GM12878 (cell line): ENCODE measurements at regions not wholly inside any gene's neighbourhood (a gene's known extent, or its start where the extent isn't known, plus 50 kb on each side); places are given as distances from the start of the nearest gene placed in this dataset.

ENCODE experiments used
- ATAC-seq: fragments of 200-7000 bp; cut with Tn5 transposase; 3 replicates; pipeline ENCODE4 v1.9.1; 2020; ENCODE audit warnings: mild to moderate bottlenecking, moderate library complexity
- BruUV-seq: library from RNA; stranded (reverse); fragments of 400-500 nt; replicated peaks from 2 replicates; lab custom pipeline; 2021; lab: Mats Ljungman, UMichigan
- CTCF ChIA-PET: fragments of 300-600 bp; sonication (Branson Sonifier 250); formaldehyde crosslinking; extraction: SDS; loops from one replicate; lab custom pipeline; 2021; ENCODE audit warnings: inconsistent platforms; lab: Yijun Ruan, JAX
- POLR2A ChIA-PET: fragments of 350-600 bp; formaldehyde crosslinking; extraction: SDS; loops from one replicate; lab custom pipeline; 2021; ENCODE audit warnings: inconsistent platforms; lab: Charles Lee
- RAD21 ChIA-PET: fragments of 300-600 bp; sonication (Branson Sonifier 250); formaldehyde crosslinking; loops from one replicate; lab custom pipeline; 2023; ENCODE audit warnings: antibody characterized with exemption; ENCODE audit not compliant: unreplicated experiment; lab: Charles Lee
- SMC1A ChIA-PET: fragments of 300-600 bp; sonication (Branson Sonifier 250); formaldehyde crosslinking; loops from one replicate; lab custom pipeline; 2023; ENCODE audit not compliant: unreplicated experiment, uncharacterized antibody; lab: Charles Lee
- DNase-seq: peaks from one replicate; pipeline ENCODE4 v3.0.0-alpha.2; 2011; ENCODE audit warnings: low read depth, low spot score
- FAIRE-seq: peaks from 3 replicates; lab custom pipeline; 2011; peaks lifted over from hg19 to GRCh38; lab: Jason Lieb, UNC
- H2AFZ ChIP-seq: 2 replicates; pipeline ENCODE4 v1.6.0; 2011; ENCODE audit warnings: low read depth, low read length, control low read depth; ENCODE audit not compliant: control insufficient read depth
- H3K27ac ChIP-seq: 2 replicates; pipeline ENCODE4 v1.5.1; 2011; ENCODE audit warnings: control low read depth; ENCODE audit not compliant: control insufficient read depth, insufficient read depth
- H3K27me3 ChIP-seq, 2 experiments: replicated peaks in 1 of 2; 2 replicates each; pipeline versions ENCODE4 v1.6.0 to v1.6.1; 2011; ENCODE audit warnings: low read length in 1 of 2; ENCODE audit not compliant: control insufficient read depth in 2 of 2, insufficient read depth in 2 of 2
- H3K36me3 ChIP-seq, 2 experiments: 2 replicates each; pipeline ENCODE4 v1.5.1; 2011; ENCODE audit warnings: low read length in 1 of 2; ENCODE audit not compliant: control insufficient read depth in 2 of 2, insufficient read depth in 2 of 2
- H3K4me1 ChIP-seq: 2 replicates; pipeline ENCODE4 v1.6.1; 2011; ENCODE audit warnings: mild to moderate bottlenecking, low read length, moderate library complexity, mixed read lengths; ENCODE audit not compliant: control insufficient read depth, insufficient read depth
- H3K4me2 ChIP-seq: 2 replicates; pipeline ENCODE4 v1.6.0; 2011; ENCODE audit warnings: control low read depth; ENCODE audit not compliant: control insufficient read depth, insufficient read depth
- H3K4me3 ChIP-seq: fragments of 200-600 bp; sonication (generic); 2 replicates; pipeline ENCODE4 v1.5.1; 2016
- H3K79me2 ChIP-seq: 2 replicates; pipeline ENCODE4 v1.6.0; 2011; ENCODE audit warnings: low read length; ENCODE audit not compliant: control insufficient read depth, insufficient read depth
- H3K9ac ChIP-seq: 2 replicates; pipeline ENCODE4 v1.8.0; 2011; ENCODE audit warnings: low read length, control low read depth, mixed read lengths; ENCODE audit not compliant: control insufficient read depth, insufficient read depth
- H3K9me3 ChIP-seq: replicated peaks from 3 replicates; pipeline ENCODE4 v1.5.1; 2011; ENCODE audit warnings: mild to moderate bottlenecking, low read length; ENCODE audit not compliant: control insufficient read depth, insufficient read depth
- H4K20me1 ChIP-seq: 2 replicates; pipeline ENCODE4 v1.6.0; 2011; ENCODE audit not compliant: control insufficient read depth, insufficient read depth
- ATF7 ChIP-seq: fragments of 450-650 bp; IDR thresholded peaks from 2 replicates; pipeline ENCODE4 v1.6.1; 2016; ENCODE audit warnings: low read depth, mild to moderate bottlenecking
- BACH1 ChIP-seq: fragments of 450-650 bp; IDR thresholded peaks from 2 replicates; pipeline ENCODE4 v1.6.1; 2017; ENCODE audit warnings: mild to moderate bottlenecking, borderline replicate concordance
- CHD4 ChIP-seq: fragments of 200-600 bp; sonication (generic); IDR thresholded peaks from 2 replicates; pipeline ENCODE4 v1.6.1; 2016; ENCODE audit warnings: mild to moderate bottlenecking
- FOS ChIP-seq: IDR thresholded peaks from 3 replicates; pipeline ENCODE4 v1.6.1; 2011; ENCODE audit warnings: borderline replicate concordance; ENCODE audit not compliant: insufficient read length; ENCODE audit errors: extremely low read depth
- NBN ChIP-seq: fragments of 450-650 bp; IDR thresholded peaks from 2 replicates; pipeline ENCODE4 v1.6.1; 2016
- NFYB ChIP-seq: IDR thresholded peaks from 2 replicates; pipeline ENCODE4 v1.6.1; 2011; ENCODE audit warnings: low read depth, mild to moderate bottlenecking, low read length, improper control_type of control experiment, moderate library complexity; ENCODE audit not compliant: insufficient read depth
- SIX5 ChIP-seq: IDR thresholded peaks from 2 replicates; pipeline ENCODE4 v1.6.1; 2011; ENCODE audit warnings: mild to moderate bottlenecking, low read depth, low read length, moderate library complexity; ENCODE audit not compliant: severe bottlenecking
- WRNIP1 ChIP-seq: IDR thresholded peaks from 2 replicates; pipeline ENCODE4 v1.6.1; 2011; ENCODE audit warnings: low read depth, low read length, improper control_type of control experiment, borderline replicate concordance
- ZNF274 ChIP-seq: IDR thresholded peaks from one replicate; pipeline ENCODE4 v1.8.0; 2011; ENCODE audit not compliant: insufficient read length, insufficient read depth
- WGBS: methylation state at CpG from one replicate; pipeline ENCODE4 v1.1.6; 2016; ENCODE audit warnings: low lambda C conversion rate; ENCODE audit not compliant: insufficient replicate concordance, insufficient coverage; ENCODE audit errors: missing lambda C conversion rate; 5-methylcytosine and 5-hydroxymethylcytosine counted together
- in situ Hi-C: fragments of 300-500 bp; cut with MboI; formaldehyde crosslinking; loops from 9 replicates; pipeline ENCODE4 v1.14.3; 2018; ENCODE audit warnings: mixed read lengths
- intact Hi-C: fragments of 100-400 bp; cut with micrococcal nuclease; formaldehyde crosslinking; loops from one replicate; pipeline ENCODE4 v1.14.2; 2022; ENCODE audit not compliant: unreplicated experiment
- TF ChIP-seq, protein P1 (sequence below): fragments of 450-650 bp; IDR thresholded peaks from 2 replicates; pipeline ENCODE4 v1.6.1; 2017; ENCODE audit warnings: mild to moderate bottlenecking, moderate library complexity
- TF ChIP-seq, protein P2 (sequence below): IDR thresholded peaks from 2 replicates; pipeline ENCODE4 v1.6.1; 2011; ENCODE audit warnings: mild to moderate bottlenecking, low read depth, low read length, moderate library complexity; ENCODE audit not compliant: insufficient replicate concordance

DNA sequence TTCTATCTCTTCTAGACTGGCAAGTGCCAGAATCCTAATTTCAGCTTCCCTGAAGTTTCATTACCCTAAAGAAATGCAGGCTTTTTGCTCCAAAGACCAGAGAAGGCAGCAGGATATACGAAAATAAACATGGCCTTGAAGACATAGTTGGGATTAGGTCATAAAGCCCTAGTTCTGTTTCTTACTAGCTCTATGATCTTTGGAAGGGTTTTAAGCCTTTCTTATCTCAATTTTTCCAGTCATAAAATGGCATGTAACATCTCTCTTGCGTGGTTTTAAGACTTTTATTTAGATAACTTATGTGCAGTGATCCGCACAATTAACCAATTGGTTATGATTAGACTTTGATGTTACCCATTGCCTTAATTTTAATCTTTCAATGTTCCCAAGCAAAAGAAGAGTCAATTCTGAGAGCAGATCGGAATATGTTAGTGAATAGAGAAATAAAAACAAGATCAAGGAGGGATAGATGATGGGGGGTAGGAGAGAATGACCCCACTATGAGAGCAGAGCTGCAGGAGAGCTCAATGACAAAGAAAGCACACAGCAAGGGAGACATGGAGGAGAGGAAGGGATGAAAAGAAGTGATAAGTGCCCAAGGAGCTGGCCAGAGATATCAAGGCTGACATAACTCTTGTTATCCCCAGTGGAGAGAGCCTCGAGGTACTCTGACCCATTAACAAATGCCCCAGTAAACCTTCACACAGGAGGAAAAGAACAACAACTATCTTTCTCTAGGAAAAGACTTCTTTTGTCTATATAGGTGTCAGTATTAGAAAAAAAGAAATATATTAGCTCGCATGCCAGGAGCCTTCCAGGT is 53.0 kb upstream of the ANP32D start:
- ChIA-PET CTCF (no interaction called here), RAD21 (no interaction called here), SMC1A (no interaction called here)
- no peak overlapping the region for H3K4me2 ChIP-seq
- FAIRE-seq (no peak), ATAC-seq (no peak), DNase-seq (no peak)
- no TSS peak for BruUV-seq
- no peaks in the 10 kb centered on the region for H4K20me1 ChIP-seq
- in situ Hi-C loops, result no loop called here
- no peak overlapping the region for H3K27ac ChIP-seq
- H3K9ac ChIP-seq, result no peak overlapping the region
- no peaks in the 10 kb centered on the region for H3K79me2 ChIP-seq
- H3K36me3 ChIP-seq, result no peaks in the 10 kb centered on the region
- no peak for TF ChIP-seq BACH1
- TF ChIP-seq, all 136 proteins: peak for 0
- Histone ChIP-seq H2AFZ (no peak overlapping the region), H3K4me1 (no peaks in the 10 kb centered on the region), H3K4me3 (no peak overlapping the region), H3K27me3 (no peaks in the 10 kb centered on the region), H3K9me3 (no peaks in the 10 kb centered on the region)
- POLR2A ChIA-PET, result interaction anchor here (0.5 kb wide), 1 partner anchor 152 kb away, joined by 5 read pairs; no protein-coding TSS in a partner anchor
- intact Hi-C loops, result no loop called here
- WGBS, result 18% methylated on average over 6 of the region's 6 CpGs

DNA sequence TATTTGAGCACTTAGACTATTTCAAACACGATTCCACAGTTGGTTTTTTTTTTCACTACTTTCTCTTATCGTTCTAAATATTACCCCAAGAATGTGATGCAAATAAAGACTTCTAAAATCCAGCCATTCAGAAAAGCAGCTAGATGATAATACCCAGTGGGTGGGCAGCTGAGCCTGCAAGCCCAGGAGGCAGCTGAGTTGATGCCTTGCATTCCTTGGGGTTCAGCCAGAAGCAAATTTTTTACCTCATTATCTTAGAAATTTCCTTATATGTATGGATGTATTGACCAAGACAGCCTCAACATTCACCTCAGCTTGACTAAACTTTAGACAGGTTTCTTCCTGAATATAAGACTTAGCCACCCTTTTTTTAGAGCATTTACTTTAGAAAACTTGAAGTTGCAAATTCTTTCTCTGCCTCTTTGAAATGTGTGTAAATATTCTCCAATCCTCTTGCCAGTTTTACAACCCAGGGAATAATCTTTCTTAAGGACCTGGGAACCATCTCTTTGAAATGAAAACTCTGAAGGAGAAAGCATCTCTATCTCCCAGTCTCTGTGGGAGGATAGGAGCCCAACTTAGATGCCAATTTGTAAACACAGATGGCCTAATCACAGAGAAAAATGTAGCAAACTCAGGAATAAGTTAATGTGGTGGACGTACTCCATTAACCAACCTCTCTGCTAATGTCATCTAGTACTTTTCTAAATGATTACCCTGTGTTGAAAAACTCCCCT is 52.2 kb upstream of the ANP32D start:
- no peaks in the 10 kb centered on the region for H3K9me3 ChIP-seq
- no peaks in the 10 kb centered on the region for H3K36me3 ChIP-seq
- no peaks in the 10 kb centered on the region for H3K27me3 ChIP-seq
- no peak overlapping the region for H3K4me3 ChIP-seq
- RAD21 ChIA-PET, result no interaction called here
- in situ Hi-C loops, result no loop called here
- H3K4me2 ChIP-seq, result no peak overlapping the region
- CTCF ChIA-PET, result no interaction called here
- H3K9ac ChIP-seq, result no peak overlapping the region
- DNase-seq, result no peak
- no peak for ATAC-seq
- H2AFZ ChIP-seq, result no peak overlapping the region
- intact Hi-C loops, result no loop called here
- POLR2A ChIA-PET, result interaction anchor here (0.5 kb wide), 1 partner anchor 151 kb away, joined by 5 read pairs; no protein-coding TSS in a partner anchor
- no peak for FAIRE-seq
- no peaks in the 10 kb centered on the region for H3K4me1 ChIP-seq
- 0% methylated on average over 3 of the region's 3 CpGs for WGBS
- no peaks in the 10 kb centered on the region for H4K20me1 ChIP-seq
- no peak overlapping the region for H3K27ac ChIP-seq
- SMC1A ChIA-PET, result no interaction called here
- H3K79me2 ChIP-seq, result no peaks in the 10 kb centered on the region
- no TSS peak for BruUV-seq
- TF ChIP-seq SIX5, result no peak
- no peak for TF ChIP-seq NBN
- TF ChIP-seq, protein P1, sequence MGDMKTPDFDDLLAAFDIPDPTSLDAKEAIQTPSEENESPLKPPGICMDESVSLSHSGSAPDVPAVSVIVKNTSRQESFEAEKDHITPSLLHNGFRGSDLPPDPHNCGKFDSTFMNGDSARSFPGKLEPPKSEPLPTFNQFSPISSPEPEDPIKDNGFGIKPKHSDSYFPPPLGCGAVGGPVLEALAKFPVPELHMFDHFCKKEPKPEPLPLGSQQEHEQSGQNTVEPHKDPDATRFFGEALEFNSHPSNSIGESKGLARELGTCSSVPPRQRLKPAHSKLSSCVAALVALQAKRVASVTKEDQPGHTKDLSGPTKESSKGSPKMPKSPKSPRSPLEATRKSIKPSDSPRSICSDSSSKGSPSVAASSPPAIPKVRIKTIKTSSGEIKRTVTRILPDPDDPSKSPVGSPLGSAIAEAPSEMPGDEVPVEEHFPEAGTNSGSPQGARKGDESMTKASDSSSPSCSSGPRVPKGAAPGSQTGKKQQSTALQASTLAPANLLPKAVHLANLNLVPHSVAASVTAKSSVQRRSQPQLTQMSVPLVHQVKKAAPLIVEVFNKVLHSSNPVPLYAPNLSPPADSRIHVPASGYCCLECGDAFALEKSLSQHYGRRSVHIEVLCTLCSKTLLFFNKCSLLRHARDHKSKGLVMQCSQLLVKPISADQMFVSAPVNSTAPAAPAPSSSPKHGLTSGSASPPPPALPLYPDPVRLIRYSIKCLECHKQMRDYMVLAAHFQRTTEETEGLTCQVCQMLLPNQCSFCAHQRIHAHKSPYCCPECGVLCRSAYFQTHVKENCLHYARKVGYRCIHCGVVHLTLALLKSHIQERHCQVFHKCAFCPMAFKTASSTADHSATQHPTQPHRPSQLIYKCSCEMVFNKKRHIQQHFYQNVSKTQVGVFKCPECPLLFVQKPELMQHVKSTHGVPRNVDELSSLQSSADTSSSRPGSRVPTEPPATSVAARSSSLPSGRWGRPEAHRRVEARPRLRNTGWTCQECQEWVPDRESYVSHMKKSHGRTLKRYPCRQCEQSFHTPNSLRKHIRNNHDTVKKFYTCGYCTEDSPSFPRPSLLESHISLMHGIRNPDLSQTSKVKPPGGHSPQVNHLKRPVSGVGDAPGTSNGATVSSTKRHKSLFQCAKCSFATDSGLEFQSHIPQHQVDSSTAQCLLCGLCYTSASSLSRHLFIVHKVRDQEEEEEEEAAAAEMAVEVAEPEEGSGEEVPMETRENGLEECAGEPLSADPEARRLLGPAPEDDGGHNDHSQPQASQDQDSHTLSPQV, result no peak
- no peak for TF ChIP-seq FOS
- TF ChIP-seq, protein P2, sequence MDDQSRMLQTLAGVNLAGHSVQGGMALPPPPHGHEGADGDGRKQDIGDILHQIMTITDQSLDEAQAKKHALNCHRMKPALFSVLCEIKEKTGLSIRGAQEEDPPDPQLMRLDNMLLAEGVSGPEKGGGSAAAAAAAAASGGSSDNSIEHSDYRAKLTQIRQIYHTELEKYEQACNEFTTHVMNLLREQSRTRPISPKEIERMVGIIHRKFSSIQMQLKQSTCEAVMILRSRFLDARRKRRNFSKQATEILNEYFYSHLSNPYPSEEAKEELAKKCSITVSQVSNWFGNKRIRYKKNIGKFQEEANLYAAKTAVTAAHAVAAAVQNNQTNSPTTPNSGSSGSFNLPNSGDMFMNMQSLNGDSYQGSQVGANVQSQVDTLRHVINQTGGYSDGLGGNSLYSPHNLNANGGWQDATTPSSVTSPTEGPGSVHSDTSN, result no peak
- TF ChIP-seq CHD4, result no peak
- no peak for TF ChIP-seq ATF7
- no peak for TF ChIP-seq NFYB
- TF ChIP-seq ZNF274, result no peak
- TF ChIP-seq WRNIP1, result no peak
